Umbilical cord (tissue), 1 donor: ENCODE measurements at regions not wholly inside any gene's neighbourhood (a gene's known extent, or its start where the extent isn't known, plus 50 kb on each side); places are given as distances from the start of the nearest gene placed in this dataset.

Experiments
- DNase-seq: peaks from one replicate; pipeline ENCODE4 v3.0.0-alpha.2; 2015; ENCODE audit warnings: low spot score

DNA sequence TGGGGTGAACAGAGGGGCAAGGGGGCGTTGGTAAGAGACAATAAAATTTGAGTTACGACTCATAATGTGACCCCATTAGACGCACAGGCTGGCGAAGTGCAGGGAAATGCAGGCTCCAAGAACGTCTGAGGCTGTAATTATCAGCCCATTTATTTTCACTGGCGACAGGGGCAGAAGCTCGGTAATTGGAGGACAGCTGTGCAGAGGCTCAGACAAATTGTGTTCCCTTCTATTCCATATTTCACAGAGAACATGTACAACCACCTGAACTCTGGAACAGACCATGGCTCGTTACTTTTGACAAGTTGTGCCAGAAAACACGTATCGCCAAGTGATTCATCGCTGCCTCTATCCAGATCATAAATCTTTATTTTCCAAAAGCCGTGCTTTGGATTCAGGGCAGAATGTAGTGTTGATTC is 137.3 kb upstream of the FRMD4A start:
- no peak for DNase-seq

DNA sequence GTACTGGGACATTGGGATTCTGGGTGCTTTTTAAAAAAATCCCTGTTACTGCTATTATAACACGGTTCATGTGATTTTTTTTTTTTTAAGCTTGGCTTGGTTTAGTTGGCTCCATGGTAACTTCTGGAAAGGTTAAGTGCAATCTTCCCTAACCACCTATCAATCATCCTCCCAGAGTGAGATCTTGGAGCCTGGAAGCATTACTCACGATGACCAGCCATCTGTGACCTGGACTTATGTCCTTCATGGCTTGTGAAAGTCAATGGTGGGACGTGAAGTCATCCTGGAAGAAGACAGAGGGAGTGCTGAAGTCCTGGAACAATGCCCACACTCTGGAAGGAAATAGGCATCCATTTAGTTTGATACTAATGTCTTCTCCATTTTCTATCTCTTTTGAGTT is 135.5 kb upstream of the FRMD4A start:
- no peak for DNase-seq

DNA sequence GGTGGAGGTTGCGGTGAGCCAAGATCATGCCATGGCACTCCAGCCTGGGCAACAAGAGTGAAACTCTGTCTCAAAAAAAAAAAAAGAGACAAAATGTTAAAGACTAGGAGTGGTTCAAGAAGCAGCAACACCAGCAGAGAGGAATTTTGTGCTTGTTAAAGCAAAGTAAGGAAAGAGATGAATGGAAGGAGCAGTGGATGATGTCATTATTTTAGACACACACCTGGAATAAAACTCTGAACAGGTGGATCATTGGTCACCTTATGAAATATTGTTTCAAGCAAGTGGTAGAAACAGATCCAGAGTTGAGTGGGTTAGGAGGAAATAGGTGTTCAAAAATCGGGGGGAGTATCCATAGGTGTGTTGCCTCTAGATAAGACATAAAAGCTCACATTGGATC is 129.7 kb upstream of the FRMD4A start:
- DNase-seq: no peak

DNA sequence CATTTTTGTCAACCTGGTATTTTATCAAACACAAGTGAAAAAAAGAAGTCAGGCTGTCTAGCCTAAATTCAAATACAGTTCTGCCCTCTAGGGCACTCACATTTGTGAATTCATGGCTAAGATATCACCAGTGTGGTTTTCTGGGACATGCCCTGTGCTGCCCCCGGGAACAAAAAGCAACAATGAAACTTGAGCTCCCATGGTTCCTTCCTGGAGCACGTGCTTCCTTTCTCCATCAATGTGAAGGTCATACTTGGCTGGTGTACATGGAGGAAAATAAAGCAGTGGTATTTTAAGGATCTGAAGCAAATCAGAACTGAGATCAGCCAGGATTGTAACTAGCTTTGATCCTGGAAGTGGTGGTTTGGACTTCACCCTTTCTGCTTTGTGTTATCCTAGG is 128.9 kb upstream of the FRMD4A start:
- peak; percentile 12 for DNase-seq

DNA sequence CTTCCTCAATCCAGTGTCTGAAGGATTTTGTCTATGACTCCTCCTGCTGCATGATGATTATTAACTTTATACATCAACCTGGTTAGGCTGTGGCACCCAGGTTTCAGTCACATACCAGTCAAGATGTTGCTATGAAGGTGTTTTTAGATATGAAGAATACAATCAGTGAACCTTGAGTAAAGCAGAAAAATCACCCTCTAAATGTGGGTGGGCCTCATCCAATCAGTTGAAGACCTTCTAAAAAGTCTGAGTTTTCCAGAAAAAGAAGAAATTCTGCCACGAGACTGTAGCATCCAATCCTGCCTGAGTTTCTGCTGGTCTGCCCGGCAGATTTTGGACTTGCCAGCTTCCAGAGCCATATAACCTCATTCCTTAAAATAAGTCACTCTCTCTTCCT is 126.1 kb upstream of the FRMD4A start:
- no peak for DNase-seq

DNA sequence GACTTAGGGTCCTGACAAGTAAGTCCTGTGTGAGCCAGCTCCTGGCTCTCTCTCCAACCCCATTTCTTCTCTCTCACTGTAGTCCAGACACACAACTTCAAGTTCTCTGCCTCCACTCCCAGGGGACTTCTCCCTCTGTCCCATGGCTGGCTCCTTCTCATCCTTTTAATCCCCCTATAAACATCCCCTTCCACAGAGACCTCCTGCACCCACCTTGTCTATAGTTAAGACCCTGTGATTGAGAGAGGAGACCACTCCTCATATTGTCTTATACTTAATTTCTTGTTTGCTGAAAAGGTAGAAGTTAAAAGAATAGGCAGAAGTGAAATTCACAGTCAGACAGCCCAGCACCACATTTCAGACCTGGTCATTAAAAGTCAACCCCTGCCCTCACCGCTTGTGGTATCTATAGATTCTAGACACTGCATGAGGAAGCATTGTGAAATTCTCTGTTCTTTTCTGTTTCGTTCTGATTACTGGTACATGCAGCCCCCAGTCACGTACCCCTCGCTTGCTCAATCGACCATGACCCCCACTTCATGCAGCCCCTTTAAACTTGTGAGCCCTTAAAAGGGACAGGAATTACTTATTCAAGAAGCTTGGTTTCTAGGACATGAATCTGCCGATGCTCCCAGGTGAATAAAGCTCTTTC is 125.6 kb upstream of the FRMD4A start:
- DNase-seq: no peak

DNA sequence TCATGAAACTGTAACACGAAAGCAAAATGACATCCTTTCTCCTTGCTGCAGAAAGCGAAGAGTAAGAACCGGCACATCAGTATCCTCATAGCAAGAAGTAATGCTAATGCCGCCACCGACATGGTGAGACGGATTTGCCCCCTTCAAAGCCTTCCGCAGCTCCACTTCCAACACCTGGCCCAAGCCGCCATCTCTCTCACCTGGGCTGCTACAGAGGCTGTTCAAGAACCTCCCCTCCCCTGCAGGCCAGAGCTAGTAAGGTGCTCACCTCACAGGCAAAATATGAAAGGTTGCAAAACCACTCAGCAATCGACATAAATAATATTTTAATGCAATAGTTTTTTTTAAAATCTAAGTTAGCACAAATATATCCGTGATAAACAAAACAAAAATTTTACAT is 123.9 kb upstream of the FRMD4A start:
- DNase-seq: no peak

DNA sequence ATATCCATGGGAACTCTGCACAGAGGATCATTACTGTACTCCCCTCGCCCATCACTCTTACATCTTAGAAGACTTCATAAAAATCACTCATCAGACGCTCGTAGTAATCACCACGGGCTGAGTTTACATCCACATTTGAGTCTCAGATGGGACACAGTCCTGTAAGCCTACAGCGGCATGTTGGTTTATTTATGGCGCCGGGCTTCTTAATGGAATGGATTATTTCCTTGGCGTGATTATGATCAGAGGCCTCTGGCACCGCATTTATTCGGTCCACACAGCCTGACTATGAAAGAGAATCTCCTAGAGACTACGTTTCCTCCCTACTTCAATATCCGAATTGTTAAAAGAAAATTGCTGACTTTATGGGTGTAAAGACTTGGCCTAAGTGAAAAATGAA is 123.5 kb upstream of the FRMD4A start:
- DNase-seq: no peak

DNA sequence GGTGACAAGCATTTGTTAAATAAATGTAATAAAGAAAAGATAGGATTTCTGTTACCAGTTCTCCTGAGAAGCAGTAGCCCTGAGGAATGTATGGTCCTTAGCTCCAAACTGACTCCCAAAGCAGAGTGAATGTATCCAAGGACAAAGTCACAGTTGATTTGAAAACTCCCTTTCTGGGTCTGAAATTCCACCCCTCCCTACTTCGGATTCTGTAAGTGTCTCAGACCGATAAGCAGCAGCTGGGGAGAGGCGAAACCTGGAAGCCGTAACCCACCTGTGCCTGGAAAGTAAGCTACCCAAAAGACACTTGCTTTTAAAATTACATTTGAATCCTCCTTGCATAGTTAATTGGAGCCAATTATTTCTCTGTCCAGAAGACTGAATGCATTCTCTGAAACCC is 122.9 kb upstream of the FRMD4A start:
- DNase-seq: no peak

DNA sequence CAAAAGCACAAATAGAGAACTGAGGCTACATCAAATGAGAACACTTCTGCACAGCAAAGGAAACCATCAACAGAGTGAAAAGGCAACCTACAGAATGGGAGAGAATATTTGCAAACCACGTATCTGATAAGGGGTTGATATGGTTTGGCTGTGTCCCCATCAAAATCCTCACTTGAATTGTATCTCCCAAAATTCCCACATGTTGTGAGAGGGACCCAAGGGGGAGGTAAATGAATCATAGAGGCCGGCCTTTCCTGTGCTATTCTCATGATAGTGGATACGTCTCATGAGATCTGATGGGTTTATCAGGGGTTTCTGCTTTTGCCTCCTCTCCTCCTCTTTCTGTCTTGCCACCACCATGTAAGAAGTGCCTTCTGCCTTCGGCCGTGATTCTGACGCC is 120.6 kb upstream of the FRMD4A start:
- DNase-seq: no peak

DNA sequence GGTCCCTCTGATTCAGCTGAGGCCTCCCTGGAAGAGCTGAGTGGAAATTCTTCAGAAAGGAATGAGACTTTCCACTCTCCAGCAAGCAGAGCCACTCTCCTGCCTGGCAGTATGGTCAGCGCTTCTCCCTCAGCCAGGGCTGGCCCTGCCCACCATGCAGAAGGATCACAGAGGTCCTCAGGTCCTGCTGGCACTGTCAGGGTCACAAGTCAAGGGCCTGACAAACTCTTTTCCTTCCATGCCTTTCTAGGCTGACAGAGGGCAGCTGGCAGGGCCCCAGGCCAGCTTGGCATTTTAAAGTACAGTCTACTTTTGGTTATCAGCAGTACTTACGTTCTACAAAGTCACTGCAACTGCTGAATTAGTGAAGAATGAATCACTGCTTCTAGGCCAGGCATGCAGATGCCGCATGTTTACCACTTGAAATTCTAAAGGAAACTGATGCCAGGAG is 119.3 kb upstream of the FRMD4A start:
- DNase-seq: peak; percentile 83

DNA sequence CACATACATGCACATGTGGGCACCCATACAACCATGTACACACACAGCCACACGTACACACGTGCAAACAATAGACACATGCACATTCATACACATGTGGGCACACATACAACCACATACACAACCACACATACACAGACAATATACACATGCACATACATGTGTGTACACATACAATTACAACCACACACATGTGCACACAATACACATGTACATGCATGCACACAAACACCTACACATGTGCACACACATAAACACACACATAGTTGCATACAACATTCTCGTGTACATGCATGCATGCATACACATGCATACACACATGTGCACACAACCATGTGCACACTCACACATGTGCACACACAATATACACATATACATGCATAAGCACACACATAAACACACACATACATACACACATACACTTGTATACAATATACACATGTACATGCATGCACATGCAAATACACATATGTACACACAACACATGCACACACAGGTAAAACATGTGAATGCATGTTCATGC is 118.6 kb upstream of the FRMD4A start:
- DNase-seq: no peak

DNA sequence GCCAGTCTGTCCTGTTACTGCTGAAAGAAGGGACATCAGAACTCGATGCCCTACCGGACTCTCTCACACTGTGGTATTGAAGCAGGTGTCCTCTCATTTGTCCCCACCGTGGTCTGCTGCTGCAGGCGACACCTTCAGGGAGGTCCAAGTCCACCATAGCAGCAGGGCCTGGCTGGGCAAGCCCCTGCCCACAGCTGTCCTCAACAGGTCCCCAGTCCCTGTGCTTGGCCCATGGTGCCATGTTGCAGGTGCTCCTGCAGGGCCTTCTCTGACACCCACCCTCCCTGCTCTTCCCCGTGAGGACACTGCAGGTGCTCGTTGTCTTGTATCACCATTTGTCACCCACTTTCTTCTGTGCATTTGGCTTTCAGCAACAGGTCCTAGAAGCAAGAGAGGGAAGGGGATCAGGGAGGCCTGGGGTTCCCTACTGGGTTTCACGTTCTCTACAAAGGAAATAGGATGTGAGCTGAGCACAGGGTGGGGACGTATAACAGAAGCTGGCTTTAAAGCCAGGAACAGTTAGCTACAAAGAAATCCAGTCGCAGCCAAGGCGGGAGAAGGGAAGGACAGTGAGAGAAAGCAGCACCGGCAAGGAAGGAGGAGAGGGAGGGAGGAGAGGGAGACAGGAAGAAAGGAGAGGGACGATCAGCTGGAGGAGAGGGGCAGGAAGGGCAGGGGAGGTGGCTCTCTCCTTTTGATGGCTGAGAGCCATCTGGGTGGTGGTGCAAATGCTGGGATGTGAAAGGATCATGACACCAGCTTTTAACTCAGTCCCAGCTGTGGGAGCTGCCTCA is 117.7 kb upstream of the FRMD4A start:
- DNase-seq: peak; percentile 88

DNA sequence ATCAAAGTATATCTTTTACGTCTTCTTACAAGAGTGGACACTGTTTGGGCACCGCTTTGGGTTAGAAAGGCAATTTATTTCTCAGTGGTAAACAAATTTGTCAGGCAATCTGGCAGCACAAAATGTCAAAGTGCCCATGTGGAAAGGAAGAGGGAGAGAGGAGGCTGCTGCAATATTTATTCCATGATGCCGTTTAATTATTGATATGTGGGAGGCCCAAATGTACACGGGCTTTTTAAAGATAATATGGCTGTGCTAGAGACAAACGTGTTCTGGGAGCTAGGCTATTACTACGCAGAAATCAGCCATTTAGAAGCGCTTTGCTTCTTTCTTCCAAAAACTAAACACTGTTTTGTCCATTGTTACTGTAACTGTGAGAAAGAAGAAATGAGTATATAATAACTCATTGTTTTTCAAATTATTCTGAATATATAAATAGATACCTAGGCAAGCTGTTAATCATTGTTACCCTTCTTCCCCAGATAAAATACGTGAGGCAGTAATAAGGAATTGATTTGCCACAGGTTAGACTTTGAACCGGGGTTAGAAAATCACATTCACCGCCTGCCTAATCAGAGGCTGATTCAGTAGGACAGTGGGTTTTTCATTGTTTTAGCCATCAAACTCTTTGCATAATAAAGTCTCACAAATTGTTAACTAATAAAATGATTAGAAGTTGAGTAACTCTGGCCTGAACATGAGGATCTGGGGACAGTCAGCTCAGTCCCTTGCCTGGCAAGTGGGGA is 116.5 kb upstream of the FRMD4A start:
- DNase-seq: no peak

DNA sequence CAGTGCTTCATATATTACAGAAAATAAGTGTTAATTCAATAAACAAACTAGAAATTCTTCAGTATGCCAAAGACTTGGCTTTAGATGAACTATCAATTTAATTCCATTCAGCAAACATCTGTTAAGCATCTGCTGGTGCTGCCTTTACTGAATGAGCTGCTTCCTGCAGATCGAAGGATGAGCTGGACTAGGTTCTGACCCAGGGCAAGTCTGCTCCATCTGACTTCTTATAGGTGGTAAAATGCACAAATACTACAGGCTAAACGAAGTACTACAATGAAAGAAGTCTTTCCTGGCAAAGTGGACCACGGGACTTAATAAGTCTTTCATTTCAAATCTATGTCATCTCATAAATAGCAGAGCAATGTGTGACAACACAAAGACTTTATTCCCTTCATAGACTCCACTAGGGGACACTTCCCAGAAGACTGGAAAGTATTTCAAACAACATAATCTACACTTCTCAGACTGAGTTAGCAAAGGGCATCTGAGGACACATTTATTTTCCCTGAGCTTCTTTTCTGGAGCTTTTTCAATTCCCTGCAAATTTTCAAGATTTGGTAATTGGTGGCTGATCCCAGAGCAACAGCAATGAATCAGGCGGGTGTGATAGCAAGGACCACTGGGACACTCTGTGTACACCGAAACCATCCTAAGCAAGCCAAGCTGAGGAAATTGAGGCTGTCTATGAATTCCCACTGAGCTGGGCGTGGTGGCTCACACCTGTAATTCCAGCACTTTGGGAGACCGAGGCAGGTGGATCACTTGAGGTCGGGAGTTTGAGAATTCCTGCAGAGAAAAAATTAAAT is 108.9 kb upstream of the FRMD4A start:
- DNase-seq: no peak

DNA sequence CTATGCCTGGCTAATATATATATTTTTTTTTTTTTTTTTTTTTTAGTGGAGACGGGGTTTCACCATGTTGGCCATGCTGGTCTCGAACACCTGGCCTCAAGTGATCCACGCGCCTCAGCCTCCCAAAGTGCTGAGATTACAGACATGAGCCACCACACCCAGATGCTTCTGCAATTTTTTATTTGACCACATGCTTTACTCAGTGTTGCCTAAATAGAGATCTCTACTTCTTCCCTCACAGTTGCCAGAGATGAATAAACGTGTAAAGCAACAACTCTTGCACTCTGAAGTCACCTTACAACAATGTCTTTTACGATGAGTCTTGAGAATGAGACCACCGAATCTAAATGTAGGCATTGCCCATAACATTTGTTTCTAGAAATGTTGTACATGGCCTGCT is 107.9 kb upstream of the FRMD4A start:
- no peak for DNase-seq

DNA sequence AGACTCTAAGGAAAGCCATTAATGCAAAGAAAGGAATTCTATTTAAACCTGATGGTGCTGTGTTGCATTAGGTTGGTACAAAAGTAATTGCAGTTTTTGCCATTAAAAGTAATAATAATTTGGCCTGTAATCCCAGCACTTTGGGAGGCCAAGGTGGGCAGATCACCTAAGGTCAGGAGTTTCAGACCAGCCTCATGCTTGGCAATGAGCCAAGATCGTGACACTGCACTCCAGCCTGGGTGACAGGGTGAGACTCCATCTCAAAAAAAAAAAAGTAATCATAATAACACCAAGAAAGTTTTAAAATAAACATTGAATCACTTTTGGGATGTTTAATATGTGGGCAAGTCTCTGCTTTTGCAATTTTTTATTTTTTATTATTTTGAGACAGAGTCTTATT is 107.3 kb upstream of the FRMD4A start:
- no peak for DNase-seq

DNA sequence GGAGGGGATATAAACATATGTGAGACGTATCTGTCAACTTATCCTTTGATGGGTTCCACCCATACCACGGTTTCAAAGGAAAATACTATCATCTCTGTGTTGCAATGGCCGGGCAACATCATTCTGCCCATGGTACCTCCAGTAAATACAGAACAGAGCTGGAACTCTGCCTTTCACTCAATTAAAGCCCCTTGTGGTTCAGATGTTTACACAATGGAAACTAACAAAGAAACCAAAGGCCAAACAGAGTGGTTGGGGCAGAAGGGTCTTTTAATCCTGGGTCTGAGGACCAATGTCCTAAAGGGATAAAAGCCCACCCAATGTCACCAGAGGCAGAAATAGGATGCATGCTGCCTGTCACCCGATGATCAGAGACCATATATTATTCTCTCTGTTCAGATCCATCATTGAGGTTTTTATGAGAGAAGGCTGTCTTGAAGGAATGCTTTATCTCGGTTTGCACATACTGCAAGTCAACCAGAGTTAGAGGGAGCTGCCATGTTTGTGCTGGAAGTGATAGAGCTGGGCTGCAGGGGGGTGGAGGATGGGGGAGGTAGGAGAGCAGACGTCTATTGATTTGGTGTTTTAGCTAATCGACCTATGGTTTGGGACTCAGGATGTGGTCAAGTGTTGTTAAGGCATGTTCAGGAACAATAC is 105.4 kb upstream of the FRMD4A start:
- no peak for DNase-seq

DNA sequence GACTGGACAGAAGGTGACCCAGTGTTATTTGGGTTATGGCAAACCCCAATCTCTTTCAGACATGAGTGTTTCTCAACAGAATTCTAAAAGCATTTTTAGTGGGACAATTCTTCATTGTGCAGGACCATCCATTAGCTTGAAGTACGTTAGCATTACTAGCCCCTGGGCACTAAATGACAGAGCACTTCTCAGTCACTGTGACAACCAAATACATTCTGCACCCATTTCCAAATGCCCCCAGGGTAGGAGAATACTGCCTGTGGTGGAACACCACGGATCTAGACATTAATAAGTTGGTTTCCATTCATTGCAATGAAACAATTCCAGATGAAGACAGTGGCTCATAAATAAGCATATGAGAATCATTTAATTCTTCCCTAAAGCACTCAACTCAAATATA is 102.4 kb upstream of the FRMD4A start:
- DNase-seq: no peak

DNA sequence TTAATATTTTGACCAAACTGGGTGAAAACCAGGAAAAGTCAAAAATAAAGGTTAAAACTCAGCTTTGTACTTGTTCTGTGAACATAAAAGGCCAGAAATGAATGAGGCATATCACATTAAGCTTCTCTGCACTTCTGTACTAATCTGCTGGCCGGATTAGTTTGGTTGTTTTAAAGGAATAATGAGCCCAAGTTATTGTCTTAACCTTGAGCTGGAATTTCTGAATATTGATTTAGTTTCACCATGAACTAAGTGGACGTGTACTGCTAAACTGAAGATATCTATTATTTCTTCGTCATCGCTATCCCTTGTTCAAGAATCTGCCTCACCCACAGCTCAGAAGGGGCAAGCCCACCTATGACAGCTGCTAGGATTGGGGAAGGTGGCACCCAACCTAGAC is 101.1 kb upstream of the FRMD4A start:
- DNase-seq: no peak

DNA sequence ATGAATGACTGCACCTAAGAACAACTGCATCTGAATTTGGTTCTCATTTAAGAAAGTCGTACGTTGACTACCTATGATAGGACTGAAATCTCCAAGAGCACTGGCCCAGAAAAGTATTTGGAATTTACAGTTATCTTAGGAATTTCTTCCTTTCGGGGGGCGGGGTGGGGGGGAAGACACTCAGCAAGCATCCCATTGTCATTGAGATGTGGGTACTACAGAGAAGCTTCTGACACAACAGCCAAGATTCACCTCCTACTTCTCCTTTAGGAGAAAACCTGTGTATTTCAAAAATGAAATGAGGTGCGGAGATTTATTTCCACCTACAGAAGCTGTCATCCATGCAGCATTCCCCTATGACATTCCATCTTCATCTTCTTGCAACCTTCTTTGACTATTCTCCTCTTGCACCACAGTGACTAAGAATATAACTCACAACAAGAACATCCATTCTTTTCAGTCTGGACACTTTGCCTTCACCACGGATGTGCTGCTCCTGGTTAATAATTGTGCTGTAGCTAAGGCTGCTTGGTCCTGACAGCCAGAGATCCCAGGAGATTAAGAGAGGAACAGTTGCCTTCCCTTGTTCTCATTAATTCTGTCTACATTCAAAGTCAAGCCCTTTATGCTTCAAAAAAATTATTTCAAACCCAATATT is 98.4 kb upstream of the FRMD4A start:
- DNase-seq: no peak
